HEK293T (cell line): ENCODE measurements at regions not wholly inside any gene's neighbourhood (a gene's known extent, or its start where the extent isn't known, plus 50 kb on each side); places are given as distances from the start of the nearest gene placed in this dataset.

Experiments
- ARNT ChIP-seq: fragments of 450-650 bp; IDR thresholded peaks from 2 replicates; pipeline ENCODE4 v1.6.1; 2017; ENCODE audit warnings: mild to moderate bottlenecking
- HDGF ChIP-seq: fragments of 450-650 bp; IDR thresholded peaks from 2 replicates; pipeline ENCODE4 v1.6.1; 2017; ENCODE audit warnings: antibody characterized with exemption, borderline replicate concordance
- L3MBTL2 ChIP-seq: fragments of 450-650 bp; conservative IDR thresholded peaks from 2 replicates; pipeline ENCODE4 v1.6.1; 2016; ENCODE audit warnings: mild to moderate bottlenecking
- SUZ12 ChIP-seq: fragments of 450-650 bp; IDR thresholded peaks from 2 replicates; pipeline ENCODE4 v1.6.1; 2016; ENCODE audit warnings: mild to moderate bottlenecking
- TARDBP ChIP-seq: fragments of 450-650 bp; IDR thresholded peaks from 2 replicates; pipeline ENCODE4 v1.6.1; 2016

DNA sequence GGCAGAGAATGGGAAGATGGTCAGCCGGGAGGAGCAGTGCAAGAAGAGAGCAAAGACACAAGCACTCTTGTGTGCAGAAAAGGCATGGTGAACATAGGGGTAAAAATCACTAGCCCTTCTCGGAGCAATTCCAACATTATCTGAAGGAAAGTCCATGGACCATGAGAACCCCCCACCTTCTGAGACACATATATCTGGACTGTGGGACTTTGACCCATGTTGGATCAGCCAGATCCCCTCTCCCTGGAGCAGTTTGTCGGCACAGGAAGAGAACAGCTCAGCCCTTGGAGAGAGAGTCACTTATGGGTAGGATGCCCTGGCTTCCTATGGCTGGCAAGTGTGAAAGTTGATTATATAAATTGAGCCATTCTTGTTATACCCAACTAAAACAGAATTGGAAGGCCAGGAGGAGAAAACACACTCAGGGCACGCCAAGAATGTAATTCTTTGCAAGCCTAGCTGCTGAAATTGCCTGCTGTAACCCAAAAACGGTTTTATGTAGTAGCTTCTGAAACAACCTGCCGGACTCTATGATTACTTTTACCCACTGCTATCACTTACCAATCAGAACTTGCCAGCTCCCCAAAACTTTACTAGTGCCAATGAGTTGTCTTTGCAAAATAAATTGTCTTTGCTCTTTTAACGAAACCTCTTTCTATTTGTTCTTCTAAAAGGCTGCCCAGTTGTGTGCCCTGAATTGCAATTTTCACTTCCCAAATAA is 62.8 kb upstream of the ZNF599 start:
- TF ChIP-seq TARDBP: no peak
- no peak for TF ChIP-seq SUZ12
- no peak for TF ChIP-seq L3MBTL2
- TF ChIP-seq HDGF: no peak
- no peak for TF ChIP-seq ARNT
